GM18508 (cell line): ENCODE measurements at regions not wholly inside any gene's neighbourhood (a gene's known extent, or its start where the extent isn't known, plus 50 kb on each side); places are given as distances from the start of the nearest gene placed in this dataset.
A peak's percentile ranks its signal among the peaks of the same experiment; 100 is the strongest.

Experiments used
- ATAC-seq: cut with Tn5 transposase; IDR thresholded peaks from one replicate; pipeline ENCODE4 v1.9.1; 2021; ENCODE audit warnings: moderate number of reproducible peaks; ENCODE audit not compliant: insufficient read depth, unreplicated experiment

- no peak for ATAC-seq
Measured at GRCh38 chr13:99863789-99864626, 107.6 kb downstream of the ZIC5 start.

DNA sequence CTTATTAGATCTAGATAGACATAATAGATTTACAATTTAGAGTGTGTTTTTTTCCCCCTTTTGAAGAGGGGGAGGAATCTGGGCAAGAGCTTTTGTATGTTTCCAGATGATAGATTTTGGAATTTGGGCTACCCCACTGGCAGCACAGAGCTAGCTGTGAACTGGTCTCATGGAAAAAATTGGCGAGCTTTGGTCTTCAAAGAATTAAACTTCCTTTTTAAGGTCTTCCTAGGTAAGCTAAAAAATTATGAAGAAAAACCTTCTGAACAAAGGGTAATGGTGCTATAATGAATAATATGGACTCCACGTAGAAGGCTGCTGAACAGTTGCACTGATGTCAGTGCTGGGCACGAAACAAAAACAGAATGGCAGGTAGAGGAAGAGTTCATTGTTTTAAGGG is 109.3 kb downstream of the ZIC5 start:
- no peak for ATAC-seq

DNA sequence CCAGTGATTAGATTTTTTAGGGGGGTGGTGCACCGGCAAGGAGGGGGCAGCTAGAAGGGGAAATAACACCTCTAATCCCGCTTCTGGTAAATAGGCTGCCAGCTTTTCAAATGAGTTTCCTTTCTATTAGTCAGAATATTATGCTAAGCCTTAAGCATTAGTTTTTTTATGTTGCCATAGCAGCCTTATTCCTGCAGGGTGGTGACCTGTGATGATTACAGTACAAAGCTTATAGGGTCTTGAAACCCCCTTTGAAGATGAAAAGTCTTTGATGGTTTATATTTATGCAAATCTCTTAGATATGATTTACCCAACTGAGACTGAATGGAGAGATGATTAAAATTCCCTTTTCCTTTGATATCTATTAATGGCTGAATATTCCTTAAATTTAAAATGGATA is 109.8 kb downstream of the ZIC5 start:
- no peak for ATAC-seq

DNA sequence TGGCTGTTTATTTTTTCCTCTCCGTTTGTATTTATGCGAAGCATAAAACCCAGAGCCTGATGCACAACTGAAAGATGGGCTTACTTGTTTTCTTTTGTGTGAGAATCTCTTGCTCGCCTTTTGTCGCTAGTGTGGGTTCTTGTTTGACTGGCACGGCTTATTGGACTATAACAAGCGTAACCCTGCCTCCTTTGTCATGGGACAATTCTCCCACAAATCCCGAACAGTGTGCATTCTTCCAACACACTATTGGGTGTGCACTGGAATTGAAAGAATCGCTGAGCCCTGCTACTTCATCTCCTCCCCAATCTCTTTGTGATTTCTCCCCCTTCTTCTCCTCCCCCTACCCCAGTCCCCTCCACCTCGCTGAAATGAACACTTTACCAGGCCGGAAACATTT is 110.8 kb downstream of the ZIC5 start:
- ATAC-seq, result no peak

DNA sequence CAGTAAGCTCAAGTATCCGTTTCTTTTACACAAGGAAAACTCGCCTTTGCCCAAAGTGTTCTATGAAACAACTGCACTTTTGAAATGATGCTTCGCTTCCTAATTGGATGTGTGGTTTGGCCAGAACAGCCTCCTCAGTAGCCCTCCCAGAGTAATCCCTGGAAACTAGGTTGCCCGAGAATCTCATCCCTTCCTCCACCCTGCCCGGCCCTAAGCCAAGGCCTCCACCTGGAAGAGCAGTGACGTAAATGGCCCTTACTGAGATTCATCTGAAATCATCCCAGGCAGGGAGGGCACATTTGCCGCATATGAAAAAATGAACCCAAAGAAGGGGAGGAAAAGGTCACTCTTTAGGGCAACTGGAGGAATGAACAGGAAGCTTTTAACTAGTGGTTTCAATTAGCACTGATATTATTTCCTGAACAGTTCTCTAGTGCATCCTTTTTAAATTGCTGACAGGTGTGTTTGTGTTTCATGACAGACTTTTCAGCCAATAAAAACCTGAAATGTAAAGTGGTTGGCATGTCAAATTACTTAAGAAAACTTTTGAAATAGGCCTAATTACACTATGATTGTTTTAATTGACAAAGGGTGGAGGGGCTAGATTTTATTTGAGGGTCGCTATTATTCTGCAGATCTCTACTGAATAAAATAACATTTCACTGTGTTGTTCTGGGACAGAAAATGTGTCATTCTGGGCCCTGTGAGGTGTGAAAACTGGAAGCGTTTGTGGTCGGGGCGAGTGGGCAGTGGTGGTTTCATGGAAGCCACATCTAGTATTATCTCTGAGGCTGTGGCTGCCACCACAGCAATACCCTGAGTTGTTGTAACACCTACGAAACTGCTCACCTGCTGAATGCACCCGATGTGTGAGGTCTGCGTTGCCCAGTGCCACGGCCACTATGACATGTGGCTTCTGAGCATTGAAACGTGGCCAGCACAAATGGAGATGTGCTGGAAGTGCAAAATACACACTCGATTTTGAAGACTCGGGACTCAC is 112.1 kb downstream of the ZIC5 start:
- ATAC-seq, result peak; percentile 79

DNA sequence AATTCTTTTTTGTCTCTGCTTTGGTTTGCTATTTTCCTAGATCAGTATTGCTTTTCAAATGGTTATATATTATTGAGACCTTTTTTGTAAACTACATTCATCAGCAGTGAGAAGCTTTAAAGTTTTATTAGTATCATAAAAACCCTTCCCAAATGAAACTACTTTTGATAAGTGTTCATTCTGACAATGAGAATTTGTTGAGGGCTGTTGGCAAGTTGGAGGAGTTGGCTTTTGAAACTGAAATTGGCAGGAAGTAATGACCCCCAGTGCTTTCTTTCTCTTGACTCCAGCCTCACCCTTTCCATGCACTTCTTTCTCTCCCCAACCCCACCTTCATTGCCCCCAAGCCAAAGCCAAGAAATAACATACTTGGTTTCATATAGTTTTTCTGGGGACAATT is 113.8 kb downstream of the ZIC5 start:
- ATAC-seq, result no peak

- no peak for ATAC-seq
Measured at GRCh38 chr13:99855526-99856420, 115.8 kb downstream of the ZIC5 start.

GRCh38 chr13:99854366-99854765 is 117.2 kb downstream of the ZIC5 start:
- no peak for ATAC-seq

- ATAC-seq, result no peak
Measured at GRCh38 chr13:99847318-99847750, 124.2 kb downstream of the ZIC5 start.

DNA sequence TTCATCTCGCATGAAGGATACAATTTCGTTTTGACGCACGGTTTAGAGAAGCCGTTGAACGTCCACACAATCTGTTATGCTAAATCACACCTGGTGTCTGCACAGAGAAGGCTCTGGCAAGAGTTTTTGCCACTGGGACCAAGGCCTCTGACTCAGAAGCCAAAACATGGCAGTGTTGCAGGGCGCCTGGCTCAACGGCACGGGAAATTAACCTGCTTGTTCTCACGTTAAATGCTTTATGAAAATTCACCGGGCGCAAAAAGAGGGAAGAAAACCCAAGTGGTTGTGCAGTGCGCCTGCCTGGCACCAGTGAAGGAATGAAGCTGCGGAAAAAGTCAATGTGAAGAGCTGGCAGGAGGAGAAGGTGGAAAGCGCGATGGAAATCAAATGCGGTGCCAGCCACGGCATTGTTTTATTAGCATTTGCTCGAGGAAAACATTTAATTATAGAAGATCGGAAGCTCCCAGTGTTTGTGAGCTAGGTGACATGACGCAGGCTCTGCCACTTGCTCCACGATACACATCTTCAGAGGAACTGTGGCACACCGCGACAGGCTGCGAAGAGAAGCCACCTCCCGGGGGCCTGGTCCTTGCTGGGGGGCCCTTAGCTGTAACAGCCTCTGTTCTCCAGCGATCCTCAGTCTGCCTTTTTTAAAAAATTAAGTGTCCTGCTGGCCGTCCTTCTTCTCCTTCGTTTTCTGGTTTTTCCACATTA is 126.2 kb downstream of the ZIC5 start:
- ATAC-seq, result no peak

DNA sequence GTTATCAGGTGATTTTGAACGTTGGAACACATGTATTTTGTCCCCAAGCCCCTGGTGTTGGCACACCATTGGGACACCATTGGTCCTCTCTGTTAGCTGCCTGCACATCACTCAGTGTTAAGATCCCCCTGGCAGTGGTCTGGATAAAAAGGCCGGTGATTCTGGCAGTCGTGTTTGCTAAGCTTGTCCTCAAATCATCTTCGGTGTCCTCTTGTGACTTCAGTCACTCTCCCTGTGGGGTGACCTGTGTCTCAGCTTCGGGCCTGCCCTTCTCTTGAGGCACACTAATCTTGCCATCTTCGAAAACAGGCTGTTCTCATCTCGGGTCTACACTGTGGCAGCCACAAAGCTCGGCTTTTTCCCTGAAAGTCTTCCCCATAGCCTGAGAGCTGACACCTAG is 127.1 kb downstream of the ZIC5 start:
- ATAC-seq, result no peak

- ATAC-seq, result no peak
Measured at GRCh38 chr13:99843872-99844271, 127.7 kb downstream of the ZIC5 start.

GRCh38 chr13:99842405-99842804 is 129.2 kb downstream of the ZIC5 start:
- ATAC-seq, result no peak

DNA sequence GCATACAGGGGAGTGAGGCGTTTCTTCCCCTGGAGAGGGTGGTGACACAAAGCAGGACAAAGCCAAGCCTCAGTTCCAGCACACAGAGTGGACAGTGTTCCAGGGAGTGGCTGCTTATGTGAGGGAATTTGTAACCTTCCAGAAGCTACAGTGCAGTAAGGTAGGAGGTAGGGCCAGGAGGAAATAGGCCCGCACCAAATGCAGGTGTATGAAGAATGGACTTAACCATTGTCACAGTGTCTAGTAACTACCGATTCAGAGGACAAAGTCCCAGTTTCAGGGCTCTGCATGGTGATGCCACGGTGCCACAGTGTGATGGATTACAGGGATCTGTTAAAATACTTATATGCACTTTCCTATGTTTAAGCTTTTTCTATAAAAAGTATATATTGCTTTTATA is 135.3 kb downstream of the ZIC5 start:
- ATAC-seq, result no peak

GRCh38 chr13:99835442-99835841 is 136.1 kb downstream of the ZIC5 start:
- ATAC-seq, result no peak

DNA sequence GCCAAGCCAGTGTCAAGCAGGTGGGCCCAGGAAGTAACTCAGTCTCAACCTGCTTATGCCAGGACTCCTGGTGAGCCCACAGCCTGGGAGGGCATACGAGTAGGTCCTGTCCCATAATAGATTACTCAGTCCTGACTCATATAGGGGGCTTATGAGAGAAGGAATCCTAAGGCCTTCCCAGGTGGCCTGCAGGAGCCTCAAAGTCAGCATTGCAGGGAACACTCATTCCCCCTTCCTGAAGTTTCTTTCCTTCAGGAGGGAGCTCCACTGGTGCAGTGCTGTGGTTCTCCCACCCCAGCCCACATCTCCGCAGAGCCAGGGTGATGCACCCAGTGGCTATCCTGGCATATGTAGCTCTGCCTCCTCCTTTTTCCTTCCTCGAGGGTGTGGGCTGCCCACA is 137.3 kb downstream of the ZIC5 start:
- ATAC-seq, result no peak

DNA sequence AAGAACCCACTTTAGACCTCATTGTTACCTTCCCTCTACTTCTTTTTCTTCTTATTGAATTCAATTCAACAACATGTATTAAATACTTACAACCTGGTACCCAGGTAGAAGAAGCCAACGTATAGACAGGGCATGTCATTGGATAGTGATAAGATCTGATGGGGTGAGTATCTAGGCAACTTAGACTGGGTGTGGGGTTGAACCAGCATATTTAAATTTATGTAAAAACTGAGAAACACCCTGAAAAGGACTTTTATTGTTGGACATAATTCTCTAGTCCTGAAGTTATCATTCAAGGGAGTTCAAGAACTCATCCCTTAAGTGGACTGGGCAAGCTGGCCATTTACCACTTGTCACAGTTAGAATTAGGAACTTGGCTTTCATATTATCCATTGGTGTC is 139.2 kb downstream of the ZIC5 start:
- no peak for ATAC-seq

- ATAC-seq, result no peak
Measured at GRCh38 chr13:99830931-99831330, 140.6 kb downstream of the ZIC5 start.

DNA sequence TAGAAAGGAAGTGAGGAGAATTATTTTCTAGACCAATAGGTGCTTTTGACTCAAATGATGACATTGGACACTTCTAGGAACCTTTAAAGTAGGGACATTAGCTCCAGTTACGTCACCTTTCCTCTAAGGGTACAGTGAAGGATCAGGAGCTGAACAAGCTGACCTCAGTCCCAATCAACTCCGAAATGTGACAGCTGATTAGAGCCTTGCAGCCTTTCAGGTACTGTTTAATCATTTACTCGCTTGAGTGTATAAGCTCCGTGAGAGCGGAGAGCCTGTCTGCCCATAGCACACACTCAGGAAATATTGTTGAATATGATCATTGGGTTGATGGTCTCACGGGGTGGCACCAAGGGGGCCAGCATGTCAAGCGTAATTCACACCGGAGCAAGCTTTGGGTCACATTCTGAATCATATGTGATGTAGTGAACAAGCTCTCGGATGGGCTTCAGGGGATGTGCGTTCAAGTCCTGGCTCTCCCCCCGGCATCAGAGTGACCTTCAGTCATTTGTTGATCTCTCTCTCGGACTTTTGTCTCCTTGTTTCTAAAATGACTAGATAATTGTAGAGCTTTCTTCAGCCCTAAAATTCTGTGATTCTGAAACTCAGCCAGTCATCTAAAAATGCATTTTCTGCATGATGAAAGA is 141.9 kb downstream of the ZIC5 start:
- no peak for ATAC-seq
